ENCODE measurements at regions not wholly inside any gene's neighbourhood (a gene's known extent, or its start where the extent isn't known, plus 50 kb on each side); places are given as distances from the start of the nearest gene placed in this dataset.
"Not testable (repeated sequence)": the region's sequence is repeated elsewhere in the genome, so short reads cannot be mapped to it uniquely, and the experiment has no call there.

- H3K36me3 ChIP-seq; H3K27ac ChIP-seq; H3K4me1 ChIP-seq; in situ Hi-C loops (cut with MboI; ENCODE audit: low pct_ligation_motif_present in 1 of 4, low pct_unique_long_range_greater_than_20kb in 1 of 4, low sequenced_read_pairs in 3 of 4); DNase-seq; H3K4me3 ChIP-seq; H3K27me3 ChIP-seq; H3K9me3 ChIP-seq; intact Hi-C loops (cut with DNase I; ENCODE audit: low total_unique reads): not testable (repeated sequence)
- no CpG with 5 or more reads among the region's 5 CpGs for WGBS, 2 donors (ENCODE audit: low coverage in 1 of 2)
Measured at GRCh38 chr21:5975719-5976118, 4545.7 kb upstream of the TPTE start.

GRCh38 chr21:5997586-5997985, 4523.8 kb upstream of the TPTE start:
- H3K27me3 ChIP-seq; H3K9me3 ChIP-seq; H3K36me3 ChIP-seq; H3K4me1 ChIP-seq; H3K27ac ChIP-seq; intact Hi-C loops (cut with DNase I; ENCODE audit: low total_unique reads); H3K4me3 ChIP-seq; DNase-seq; in situ Hi-C loops (cut with MboI; ENCODE audit: low pct_ligation_motif_present in 1 of 4, low pct_unique_long_range_greater_than_20kb in 1 of 4, low sequenced_read_pairs in 3 of 4): not testable (repeated sequence)
- WGBS, 2 donors (ENCODE audit: low coverage in 1 of 2): no CpG with 5 or more reads among the region's 2 CpGs

- H3K9me3 ChIP-seq; H3K36me3 ChIP-seq; intact Hi-C loops (cut with DNase I; ENCODE audit: low total_unique reads); H3K4me3 ChIP-seq; H3K4me1 ChIP-seq; H3K27ac ChIP-seq; H3K27me3 ChIP-seq; DNase-seq; in situ Hi-C loops (cut with MboI; ENCODE audit: low pct_ligation_motif_present in 1 of 4, low pct_unique_long_range_greater_than_20kb in 1 of 4, low sequenced_read_pairs in 3 of 4): not testable (repeated sequence)
- WGBS, 2 donors (ENCODE audit: low coverage in 1 of 2): no CpG with 5 or more reads among the region's 7 CpGs
Measured at GRCh38 chr21:6015422-6016057, 4505.8 kb upstream of the TPTE start.

GRCh38 chr21:6020460-6020859, 4500.9 kb upstream of the TPTE start:
- H3K4me3 ChIP-seq; in situ Hi-C loops (cut with MboI; ENCODE audit: low pct_ligation_motif_present in 1 of 4, low pct_unique_long_range_greater_than_20kb in 1 of 4, low sequenced_read_pairs in 3 of 4); H3K36me3 ChIP-seq; H3K4me1 ChIP-seq; intact Hi-C loops (cut with DNase I; ENCODE audit: low total_unique reads); H3K27me3 ChIP-seq; DNase-seq; H3K27ac ChIP-seq; H3K9me3 ChIP-seq: not testable (repeated sequence)
- WGBS, 2 donors (ENCODE audit: low coverage in 1 of 2): no CpG with 5 or more reads among the region's 5 CpGs

- H3K4me3 ChIP-seq; H3K9me3 ChIP-seq; H3K36me3 ChIP-seq; DNase-seq; H3K27ac ChIP-seq; in situ Hi-C loops (cut with MboI; ENCODE audit: low pct_ligation_motif_present in 1 of 4, low pct_unique_long_range_greater_than_20kb in 1 of 4, low sequenced_read_pairs in 3 of 4); intact Hi-C loops (cut with DNase I; ENCODE audit: low total_unique reads); H3K4me1 ChIP-seq; H3K27me3 ChIP-seq: not testable (repeated sequence)
- no CpG with 5 or more reads among the region's 10 CpGs for WGBS, 2 donors (ENCODE audit: low coverage in 1 of 2)
Measured at GRCh38 chr21:6020953-6021716, 4500.2 kb upstream of the TPTE start.

GRCh38 chr21:6021717-6022270, 4499.6 kb upstream of the TPTE start:
- H3K4me1 ChIP-seq; in situ Hi-C loops (cut with MboI; ENCODE audit: low pct_ligation_motif_present in 1 of 4, low pct_unique_long_range_greater_than_20kb in 1 of 4, low sequenced_read_pairs in 3 of 4); intact Hi-C loops (cut with DNase I; ENCODE audit: low total_unique reads); H3K27ac ChIP-seq; H3K9me3 ChIP-seq; H3K36me3 ChIP-seq; DNase-seq; H3K27me3 ChIP-seq; H3K4me3 ChIP-seq: not testable (repeated sequence)
- WGBS, 2 donors (ENCODE audit: low coverage in 1 of 2): no CpG with 5 or more reads among the region's 4 CpGs

- H3K4me1 ChIP-seq; H3K36me3 ChIP-seq; DNase-seq; H3K27me3 ChIP-seq; intact Hi-C loops (cut with DNase I; ENCODE audit: low total_unique reads); in situ Hi-C loops (cut with MboI; ENCODE audit: low pct_ligation_motif_present in 1 of 4, low pct_unique_long_range_greater_than_20kb in 1 of 4, low sequenced_read_pairs in 3 of 4); H3K4me3 ChIP-seq; H3K27ac ChIP-seq; H3K9me3 ChIP-seq: not testable (repeated sequence)
- WGBS, 2 donors (ENCODE audit: low coverage in 1 of 2): no CpG with 5 or more reads among the region's 3 CpGs
Measured at GRCh38 chr21:6023331-6023730, 4498.1 kb upstream of the TPTE start.

- H3K4me3 ChIP-seq; DNase-seq; H3K36me3 ChIP-seq; H3K4me1 ChIP-seq; H3K27me3 ChIP-seq; intact Hi-C loops (cut with DNase I; ENCODE audit: low total_unique reads); H3K9me3 ChIP-seq; H3K27ac ChIP-seq; in situ Hi-C loops (cut with MboI; ENCODE audit: low pct_ligation_motif_present in 1 of 4, low pct_unique_long_range_greater_than_20kb in 1 of 4, low sequenced_read_pairs in 3 of 4): not testable (repeated sequence)
- no CpG with 5 or more reads among the region's 3 CpGs for WGBS, 2 donors (ENCODE audit: low coverage in 1 of 2)
Measured at GRCh38 chr21:6025139-6025538, 4496.2 kb upstream of the TPTE start.

- H3K36me3 ChIP-seq; H3K27ac ChIP-seq; DNase-seq; H3K27me3 ChIP-seq; in situ Hi-C loops (cut with MboI; ENCODE audit: low pct_ligation_motif_present in 1 of 4, low pct_unique_long_range_greater_than_20kb in 1 of 4, low sequenced_read_pairs in 3 of 4); H3K4me1 ChIP-seq; intact Hi-C loops (cut with DNase I; ENCODE audit: low total_unique reads); H3K4me3 ChIP-seq; H3K9me3 ChIP-seq: not testable (repeated sequence)
- WGBS, 2 donors (ENCODE audit: low coverage in 1 of 2): no CpG with 5 or more reads among the region's 3 CpGs
Measured at GRCh38 chr21:6027497-6027896, 4493.9 kb upstream of the TPTE start.

- in situ Hi-C loops (cut with MboI; ENCODE audit: low pct_ligation_motif_present in 1 of 4, low pct_unique_long_range_greater_than_20kb in 1 of 4, low sequenced_read_pairs in 3 of 4); H3K9me3 ChIP-seq; H3K4me3 ChIP-seq; intact Hi-C loops (cut with DNase I; ENCODE audit: low total_unique reads); H3K36me3 ChIP-seq; H3K27me3 ChIP-seq; H3K27ac ChIP-seq; H3K4me1 ChIP-seq; DNase-seq: not testable (repeated sequence)
- no CpG with 5 or more reads among the region's 14 CpGs for WGBS, 2 donors (ENCODE audit: low coverage in 1 of 2)
Measured at GRCh38 chr21:6034124-6034678, 4487.2 kb upstream of the TPTE start.
